H9 (cell line): ENCODE measurements at regions not wholly inside any gene's neighbourhood (a gene's known extent, or its start where the extent isn't known, plus 50 kb on each side); places are given as distances from the start of the nearest gene placed in this dataset.

ENCODE experiments used
- DNase-seq: peaks from one replicate; pipeline ENCODE4 v3.0.0-alpha.2; 2017
- H2AFZ ChIP-seq: one replicate; pipeline ENCODE4 v1.6.1; 2013; ENCODE audit warnings: mild to moderate bottlenecking, low read length, control low read depth, moderate library complexity
- H2AK5ac ChIP-seq: 2 replicates; pipeline ENCODE4 v1.6.1; 2013; ENCODE audit warnings: low read length, control low read depth, mixed read lengths; ENCODE audit not compliant: insufficient read length
- H2BK120ac ChIP-seq: one replicate; pipeline ENCODE4 v1.6.1; 2013; ENCODE audit warnings: low read depth, mild to moderate bottlenecking, low read length, control low read depth, inconsistent platforms; ENCODE audit not compliant: poor library complexity, severe bottlenecking
- H2BK12ac ChIP-seq: 2 replicates; pipeline ENCODE4 v1.6.1; 2013; ENCODE audit warnings: low read length, control low read depth, mixed read lengths, low read depth; ENCODE audit not compliant: insufficient read length
- H2BK15ac ChIP-seq: 2 replicates; pipeline ENCODE4 v1.6.1; 2013; ENCODE audit warnings: low read depth, low read length, control low read depth
- H2BK20ac ChIP-seq: one replicate; pipeline ENCODE4 v1.6.1; 2013; ENCODE audit warnings: low read depth, mild to moderate bottlenecking, low read length, control low read depth, inconsistent platforms; ENCODE audit not compliant: poor library complexity, severe bottlenecking
- H2BK5ac ChIP-seq: 2 replicates; pipeline ENCODE4 v1.6.1; 2013; ENCODE audit warnings: low read length, control low read depth, mixed read lengths; ENCODE audit not compliant: insufficient read length
- H3K14ac ChIP-seq: 2 replicates; pipeline ENCODE4 v1.6.1; 2013; ENCODE audit warnings: low read length, control low read depth; ENCODE audit not compliant: insufficient read depth
- H3K18ac ChIP-seq: 2 replicates; pipeline ENCODE4 v1.6.1; 2013; ENCODE audit warnings: low read depth, mild to moderate bottlenecking, mixed read lengths, low read length, control low read depth; ENCODE audit not compliant: insufficient read length
- H3K23ac ChIP-seq: 2 replicates; pipeline ENCODE4 v1.6.1; 2013; ENCODE audit warnings: low read length, control low read depth, mixed read lengths, low read depth; ENCODE audit not compliant: insufficient read length
- H3K23me2 ChIP-seq: 2 replicates; pipeline ENCODE4 v1.6.1; 2013; ENCODE audit warnings: low read depth, mild to moderate bottlenecking, mixed read lengths, low read length, control low read depth; ENCODE audit not compliant: insufficient read length, poor library complexity, severe bottlenecking
- H3K27ac ChIP-seq: 2 replicates; pipeline ENCODE4 v1.5.1; 2013; ENCODE audit warnings: low read length, control low read depth, mixed read lengths, low read depth; ENCODE audit not compliant: insufficient read length
- H3K27me3 ChIP-seq: 2 replicates; pipeline ENCODE4 v1.6.1; 2013; ENCODE audit warnings: low read length, control low read depth, inconsistent platforms; ENCODE audit not compliant: insufficient read depth
- H3K4ac ChIP-seq: 2 replicates; pipeline ENCODE4 v1.6.1; 2013; ENCODE audit warnings: low read depth, mild to moderate bottlenecking, control low read depth, inconsistent platforms, low read length, moderate library complexity
- H3K4me1 ChIP-seq: 2 replicates; pipeline ENCODE4 v1.6.1; 2013; ENCODE audit warnings: low read length, control low read depth, inconsistent platforms; ENCODE audit not compliant: insufficient read depth
- H3K4me2 ChIP-seq: 2 replicates; pipeline ENCODE4 v1.6.1; 2013; ENCODE audit warnings: low read length, control low read depth, mixed read lengths; ENCODE audit not compliant: insufficient read length, insufficient read depth
- H3K56ac ChIP-seq: 2 replicates; pipeline ENCODE4 v1.6.1; 2013; ENCODE audit warnings: low read depth, mild to moderate bottlenecking, mixed read lengths, low read length, control low read depth; ENCODE audit not compliant: insufficient read length
- H3K79me1 ChIP-seq: 2 replicates; pipeline ENCODE4 v1.6.1; 2013; ENCODE audit warnings: low read depth, mild to moderate bottlenecking, moderate library complexity, low read length, control low read depth, inconsistent platforms; ENCODE audit not compliant: insufficient read depth, poor library complexity, severe bottlenecking
- H3K79me2 ChIP-seq: 2 replicates; pipeline ENCODE4 v1.6.1; 2013; ENCODE audit warnings: low read length, control low read depth, inconsistent platforms; ENCODE audit not compliant: insufficient read depth
- H3K9ac ChIP-seq: 2 replicates; pipeline ENCODE4 v1.6.1; 2013; ENCODE audit warnings: low read length, control low read depth, mixed read lengths; ENCODE audit not compliant: insufficient read length; ENCODE audit errors: extremely low read depth
- H3K9me3 ChIP-seq: one replicate; pipeline ENCODE4 v1.6.1; 2013; ENCODE audit warnings: low read depth, low read length, inconsistent platforms; ENCODE audit not compliant: control insufficient read depth
- H3T11ph ChIP-seq: one replicate; pipeline ENCODE4 v1.6.1; 2013; ENCODE audit warnings: mild to moderate bottlenecking, low read length, control low read depth, inconsistent platforms
- H4K20me1 ChIP-seq: one replicate; pipeline ENCODE4 v1.6.1; 2013; ENCODE audit not compliant: control insufficient read depth, insufficient read length, insufficient read depth
- H4K5ac ChIP-seq: 2 replicates; pipeline ENCODE4 v1.6.1; 2013; ENCODE audit warnings: low read depth, mild to moderate bottlenecking, mixed read lengths, low read length, control low read depth; ENCODE audit not compliant: insufficient read length
- H4K8ac ChIP-seq: replicated peaks from 2 replicates; pipeline ENCODE4 v1.6.1; 2013; ENCODE audit warnings: low read length, control low read depth, mixed read lengths, low read depth; ENCODE audit not compliant: insufficient read length
- H4K91ac ChIP-seq: 2 replicates; pipeline ENCODE4 v1.6.1; 2013; ENCODE audit warnings: low read depth, mild to moderate bottlenecking, moderate library complexity, mixed read lengths, low read length, control low read depth; ENCODE audit not compliant: insufficient read length
- H3K27ac Mint-ChIP-seq, 3 experiments: 2 replicates in 2 of 3; 3 replicates in 1 of 3; pipeline ENCODE4 v1.8.0; 2020 to 2021; ENCODE audit warnings: mixed read lengths in 3 of 3, mild to moderate bottlenecking in 1 of 3, moderate library complexity in 1 of 3
- H3K27me3 Mint-ChIP-seq: 2 replicates; pipeline ENCODE4 v1.8.0; 2021; ENCODE audit warnings: low read depth, mild to moderate bottlenecking, moderate library complexity, mixed read lengths
- H3K36me3 Mint-ChIP-seq, 3 experiments: 2 replicates in 2 of 3; 3 replicates in 1 of 3; pipeline ENCODE4 v1.8.0; 2020 to 2021; ENCODE audit warnings: low read depth in 3 of 3, mixed read lengths in 3 of 3; ENCODE audit not compliant: insufficient read depth in 1 of 3
- H3K4me1 Mint-ChIP-seq, 2 experiments: 2 replicates each; pipeline ENCODE4 v1.8.0; 2020; ENCODE audit warnings: mixed read lengths in 2 of 2
- H3K4me3 Mint-ChIP-seq, 2 experiments: 2 replicates in 1 of 2; 3 replicates in 1 of 2; pipeline ENCODE4 v1.8.0; 2020 to 2021; ENCODE audit warnings: mild to moderate bottlenecking in 2 of 2, mixed read lengths in 2 of 2, moderate library complexity in 1 of 2
- H3K9me3 Mint-ChIP-seq, 2 experiments: 2 replicates in 1 of 2; 3 replicates in 1 of 2; pipeline ENCODE4 v1.8.0; 2020; ENCODE audit warnings: mild to moderate bottlenecking in 2 of 2, mixed read lengths in 2 of 2, moderate library complexity in 1 of 2
- WGBS: extraction: QIAGEN DNeasy Blood & Tissue Kit; methylation state at CpG from one replicate; pipeline ENCODE4 v1.1.7; 2013; ENCODE audit warnings: missing lambda C conversion rate, low lambda C conversion rate, mixed read lengths; ENCODE audit not compliant: insufficient read length; ENCODE audit errors: extremely low coverage; 5-methylcytosine and 5-hydroxymethylcytosine counted together
- TF ChIP-seq, protein P1 (sequence below): fragments of 200-600 bp; sonication (generic); conservative IDR thresholded peaks from 3 replicates; pipeline ENCODE4 v1.8.0; 2021; ENCODE audit warnings: antibody characterized with exemption, mild to moderate bottlenecking

DNA sequence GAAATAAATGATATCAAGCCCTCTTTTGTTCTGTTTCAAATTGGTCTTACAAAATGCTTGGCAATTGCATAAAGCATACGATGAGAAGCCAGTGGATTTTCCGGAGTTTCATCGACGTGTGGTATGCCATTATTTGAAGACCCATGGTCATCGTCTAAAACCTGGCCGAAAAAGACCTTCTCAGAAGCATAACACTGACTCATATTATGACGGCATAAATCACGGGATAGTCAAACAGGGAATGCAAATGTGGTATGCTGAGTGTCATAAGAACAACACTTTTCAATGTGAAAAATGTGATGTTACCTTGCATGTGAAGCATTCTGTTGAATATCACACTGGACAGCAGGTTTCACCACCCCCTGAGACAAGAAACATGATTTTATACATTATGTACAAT lies 695.2 kb downstream of the GRXCR1 start:
- Histone ChIP-seq H3K14ac (no peak overlapping the region), H2AK5ac (no peak overlapping the region)
- WGBS: no CpG with 5 or more reads among the region's 8 CpGs

More for the DNA sequence above, 695.2 kb downstream of the GRXCR1 start:
- Histone ChIP-seq H4K8ac (no peak overlapping the region), H2BK12ac (no peak overlapping the region), H4K20me1 (no peaks in the 10 kb centered on the region), H2BK15ac (no peak overlapping the region), H2AFZ (no peak overlapping the region), H3K9ac (no peak overlapping the region), H3K4me2 (no peak overlapping the region), H3K18ac (no peak overlapping the region), H2BK5ac (no peak overlapping the region), H3K23ac (no peak overlapping the region), H3K23me2 (no peaks in the 10 kb centered on the region), H3T11ph (no peak overlapping the region), H4K5ac (no peak overlapping the region), H2BK20ac (no peak overlapping the region), H3K4ac (no peak overlapping the region), H4K91ac (no peak overlapping the region), H3K27me3 (no peaks in the 10 kb centered on the region), H2BK120ac (no peak overlapping the region), H3K4me1 (no peaks in the 10 kb centered on the region), H3K9me3 (no peaks in the 10 kb centered on the region), H3K56ac (no peak overlapping the region), H3K79me1 (no peaks in the 10 kb centered on the region), H3K27ac (no peak overlapping the region), H3K79me2 (no peaks in the 10 kb centered on the region)
- no peaks in the 10 kb centered on the region for H3K4me1 Mint-ChIP-seq
- H3K27me3 Mint-ChIP-seq: no peaks in the 10 kb centered on the region
- H3K27ac Mint-ChIP-seq: no peak overlapping the region
- no peak overlapping the region for H3K4me3 Mint-ChIP-seq
- H3K36me3 Mint-ChIP-seq: no peaks in the 10 kb centered on the region; a peak in 2 of 7 replicates
- no peak for DNase-seq
- TF ChIP-seq, protein P1, sequence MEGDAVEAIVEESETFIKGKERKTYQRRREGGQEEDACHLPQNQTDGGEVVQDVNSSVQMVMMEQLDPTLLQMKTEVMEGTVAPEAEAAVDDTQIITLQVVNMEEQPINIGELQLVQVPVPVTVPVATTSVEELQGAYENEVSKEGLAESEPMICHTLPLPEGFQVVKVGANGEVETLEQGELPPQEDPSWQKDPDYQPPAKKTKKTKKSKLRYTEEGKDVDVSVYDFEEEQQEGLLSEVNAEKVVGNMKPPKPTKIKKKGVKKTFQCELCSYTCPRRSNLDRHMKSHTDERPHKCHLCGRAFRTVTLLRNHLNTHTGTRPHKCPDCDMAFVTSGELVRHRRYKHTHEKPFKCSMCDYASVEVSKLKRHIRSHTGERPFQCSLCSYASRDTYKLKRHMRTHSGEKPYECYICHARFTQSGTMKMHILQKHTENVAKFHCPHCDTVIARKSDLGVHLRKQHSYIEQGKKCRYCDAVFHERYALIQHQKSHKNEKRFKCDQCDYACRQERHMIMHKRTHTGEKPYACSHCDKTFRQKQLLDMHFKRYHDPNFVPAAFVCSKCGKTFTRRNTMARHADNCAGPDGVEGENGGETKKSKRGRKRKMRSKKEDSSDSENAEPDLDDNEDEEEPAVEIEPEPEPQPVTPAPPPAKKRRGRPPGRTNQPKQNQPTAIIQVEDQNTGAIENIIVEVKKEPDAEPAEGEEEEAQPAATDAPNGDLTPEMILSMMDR: no peak
- H3K9me3 Mint-ChIP-seq: peaks cover 3 to 4% of the 10 kb centered on the region in 2 experiments; a peak in 3 of 5 replicates
